ENCODE measurements at regions not wholly inside any gene's neighbourhood (a gene's known extent, or its start where the extent isn't known, plus 50 kb on each side); places are given as distances from the start of the nearest gene placed in this dataset.

GRCh38 chr21:41671212-41671762, 95.6 kb downstream of the RIPK4 start:
- DNase-seq = no peak

GRCh38 chr21:41670056-41670805, 96.6 kb downstream of the RIPK4 start:
- no peak for DNase-seq

- DNase-seq = no peak
Observed at GRCh38 chr21:41669533-41669830, 97.4 kb downstream of the RIPK4 start.

DNA sequence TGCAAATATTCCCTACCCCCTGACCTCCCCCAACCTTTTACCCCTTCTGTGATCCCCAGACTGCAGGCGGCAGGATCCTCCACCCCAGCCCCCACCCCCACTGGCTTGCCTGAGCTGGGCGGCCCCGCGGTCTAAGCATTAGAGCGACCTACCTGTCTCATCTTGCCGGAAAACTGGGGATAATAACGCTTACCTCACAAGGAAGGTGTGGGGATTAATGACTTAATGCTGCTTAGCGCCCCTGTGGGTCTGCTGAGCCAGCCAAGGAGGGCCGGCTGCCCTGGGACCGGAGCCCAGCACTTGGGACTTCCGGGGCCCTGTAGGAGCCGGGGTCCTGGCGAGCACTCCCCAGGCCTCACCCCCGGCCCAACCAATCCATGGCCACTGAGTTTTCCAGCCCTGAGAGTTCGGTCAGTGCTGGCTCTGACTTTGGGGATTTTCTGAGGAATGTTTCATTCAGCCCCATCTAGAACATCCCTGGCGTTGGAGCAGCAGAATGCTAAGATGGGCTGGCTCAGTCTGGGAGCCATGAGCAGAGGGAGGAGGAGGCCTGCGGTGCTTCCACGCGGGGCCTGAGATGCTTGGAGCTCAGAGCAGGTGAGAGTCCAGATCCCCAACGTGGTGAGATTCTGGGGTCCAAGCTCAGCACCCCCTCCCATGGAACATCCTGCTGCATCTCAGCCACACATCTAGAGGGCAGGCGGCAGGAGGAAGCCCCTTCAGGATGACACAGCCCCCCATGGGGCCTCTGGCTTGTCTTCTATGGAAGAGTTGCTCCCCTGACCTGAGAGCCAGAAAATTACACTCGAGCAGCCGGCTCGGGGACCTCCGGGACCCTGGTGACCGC, 97.9 kb downstream of the RIPK4 start:
- no peak for DNase-seq

DNA sequence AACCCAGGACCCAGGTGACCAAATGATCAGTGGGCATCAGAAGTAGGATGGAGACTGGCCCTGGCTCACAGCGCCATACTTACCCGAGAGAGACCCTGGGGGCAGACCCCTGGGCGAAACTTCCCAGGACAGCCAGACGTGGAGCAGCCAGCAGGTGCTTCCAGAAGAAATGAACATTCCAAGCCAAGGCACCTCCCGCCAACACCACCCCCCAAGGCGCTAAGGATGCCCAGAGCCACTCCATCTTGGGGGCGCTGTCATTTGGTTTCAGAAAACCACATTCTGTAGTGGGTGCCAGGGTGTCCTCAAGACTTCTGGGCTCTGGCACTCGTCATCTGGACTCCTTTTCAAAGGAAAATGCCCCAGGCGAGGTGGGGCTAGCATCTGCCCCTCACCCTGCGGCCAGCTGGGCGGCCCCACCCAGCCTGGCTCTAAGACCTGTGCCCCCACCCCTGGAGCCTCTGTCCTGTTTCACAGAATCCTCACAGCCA, 98.8 kb downstream of the RIPK4 start:
- DNase-seq = no peak

DNA sequence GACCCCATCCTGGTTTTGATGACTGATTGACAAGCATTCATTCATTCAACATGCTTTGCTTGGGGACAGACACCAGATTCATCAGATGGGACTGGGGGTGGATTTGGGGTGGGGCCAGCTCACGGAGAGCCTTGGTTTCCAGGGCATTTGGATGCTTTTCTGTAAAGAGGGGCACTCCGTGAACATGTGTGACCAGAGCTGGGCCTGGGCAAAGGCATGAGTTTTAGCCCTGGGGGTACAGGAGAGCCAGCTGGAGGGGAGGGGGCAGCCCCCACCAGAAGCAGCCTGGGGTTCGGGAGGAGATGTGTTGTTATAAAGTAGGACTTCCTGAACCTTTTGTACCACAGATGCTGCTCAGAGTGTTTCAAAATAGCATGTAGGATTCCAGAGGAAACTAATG, 99.7 kb downstream of the RIPK4 start:
- no peak for DNase-seq

DNA sequence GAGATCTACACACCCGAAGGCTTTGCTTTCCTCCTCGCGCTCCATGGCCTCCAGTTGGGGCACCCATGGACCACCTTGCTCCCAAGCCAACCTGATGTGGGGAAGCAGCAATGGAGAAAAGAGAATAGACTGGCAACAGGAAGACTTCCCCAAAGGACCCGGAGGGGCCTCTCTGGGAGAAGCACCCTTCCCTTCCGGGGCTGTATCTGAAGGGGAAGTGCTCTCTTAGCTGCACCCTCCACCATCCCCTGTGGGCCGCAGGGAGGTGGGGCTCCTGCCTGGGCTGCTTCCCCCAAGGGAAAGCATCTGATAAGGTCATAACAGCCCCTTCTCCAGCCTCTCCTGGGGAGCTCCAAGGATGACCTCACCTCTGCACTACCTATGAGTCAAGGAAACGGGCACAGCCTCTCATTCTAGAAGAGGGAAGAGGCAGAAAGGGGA, 100.2 kb downstream of the RIPK4 start:
- no peak for DNase-seq

GRCh38 chr21:41665766-41666595, 100.9 kb downstream of the RIPK4 start:
- no peak for DNase-seq

DNA sequence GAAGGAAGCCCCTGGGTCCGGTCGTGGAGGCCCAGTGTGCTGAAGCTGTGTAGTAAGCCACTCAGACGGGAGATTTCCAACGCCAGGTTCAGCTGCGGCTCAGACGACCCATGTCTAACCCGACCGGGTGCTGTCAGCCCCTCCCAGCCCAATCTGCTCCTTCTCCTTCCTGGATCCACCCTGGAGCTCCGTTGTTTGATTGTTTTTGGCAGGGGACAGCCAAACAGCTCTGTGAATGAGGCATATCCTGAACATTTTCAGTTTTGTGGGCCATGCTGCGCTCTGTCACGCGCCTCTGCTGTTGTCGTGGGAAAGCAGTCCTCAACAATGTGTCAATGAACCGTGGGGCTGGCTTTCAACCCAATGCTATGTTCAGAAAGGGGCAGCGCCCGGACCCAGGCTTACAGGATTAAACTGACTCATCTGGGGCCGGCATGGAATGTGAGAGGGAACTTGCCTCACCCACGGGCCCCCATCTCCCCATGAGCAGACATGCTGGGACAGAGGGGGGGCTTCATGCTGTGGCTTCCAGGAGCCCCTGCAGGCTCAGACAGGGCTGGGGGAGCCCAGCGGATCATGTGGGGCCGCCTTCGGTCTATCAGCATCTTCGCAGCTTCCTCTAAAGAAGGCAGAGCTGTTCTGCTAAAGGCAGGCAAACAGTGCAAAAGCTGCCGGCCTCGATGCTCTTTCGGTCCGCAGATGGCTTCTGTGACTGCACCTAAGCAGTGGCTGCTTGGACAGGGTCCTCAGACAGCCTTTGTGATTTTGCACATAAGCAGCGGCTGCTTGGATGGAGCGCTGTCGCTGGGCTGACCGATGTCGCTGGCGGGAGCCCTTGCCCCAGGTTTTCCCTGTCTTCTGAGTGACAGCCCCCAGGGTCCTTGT, 101.7 kb downstream of the RIPK4 start:
- no peak for DNase-seq

DNA sequence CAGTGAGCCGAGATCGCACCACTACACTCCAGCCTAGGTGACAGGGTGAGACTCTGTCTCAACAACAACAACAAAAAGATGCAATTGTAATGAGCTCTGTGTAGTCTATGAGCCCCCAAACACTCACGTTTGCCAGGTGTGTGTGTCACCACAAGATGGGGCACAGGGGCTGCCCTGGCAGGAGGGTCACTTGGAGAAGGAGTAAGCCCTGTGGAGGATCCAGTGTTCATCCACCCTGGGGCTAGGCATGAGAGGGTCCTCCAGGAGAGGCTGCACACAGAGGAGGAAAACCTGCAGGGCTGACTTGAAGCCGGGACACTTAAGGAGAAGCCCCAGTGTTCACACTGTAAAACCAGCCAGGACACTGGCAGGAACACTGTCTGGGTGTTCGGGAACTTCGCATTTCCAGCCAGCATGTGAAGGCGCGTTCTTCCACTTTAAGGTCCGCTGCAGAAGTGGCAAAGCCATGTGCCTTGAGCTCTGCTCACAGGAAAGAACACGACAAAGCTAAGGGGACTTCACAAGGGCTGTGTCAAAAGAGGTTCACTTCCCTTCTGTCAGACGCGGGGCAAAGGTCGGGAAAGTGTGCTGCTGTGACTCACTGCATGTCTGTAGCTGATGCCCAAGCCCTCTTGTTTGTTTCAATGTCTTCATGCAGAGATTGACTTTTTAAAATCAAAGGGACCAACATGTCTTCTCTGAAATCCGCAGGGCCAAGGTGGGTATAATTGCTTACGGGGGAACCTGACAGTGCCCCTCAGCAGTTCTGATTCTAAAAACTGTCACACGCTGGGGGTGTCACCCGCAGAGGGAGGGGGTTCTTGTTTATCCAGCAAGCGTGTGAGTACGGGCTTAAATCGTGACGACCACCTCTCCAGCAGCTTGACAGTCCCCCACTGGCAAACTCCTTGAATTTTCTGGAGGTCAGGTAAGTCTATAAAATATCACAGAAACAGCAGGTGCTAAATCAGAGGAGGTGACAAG, 102.8 kb downstream of the RIPK4 start:
- DNase-seq = no peak

GRCh38 chr21:41662761-41663160, 104.1 kb downstream of the RIPK4 start:
- no peak for DNase-seq

DNA sequence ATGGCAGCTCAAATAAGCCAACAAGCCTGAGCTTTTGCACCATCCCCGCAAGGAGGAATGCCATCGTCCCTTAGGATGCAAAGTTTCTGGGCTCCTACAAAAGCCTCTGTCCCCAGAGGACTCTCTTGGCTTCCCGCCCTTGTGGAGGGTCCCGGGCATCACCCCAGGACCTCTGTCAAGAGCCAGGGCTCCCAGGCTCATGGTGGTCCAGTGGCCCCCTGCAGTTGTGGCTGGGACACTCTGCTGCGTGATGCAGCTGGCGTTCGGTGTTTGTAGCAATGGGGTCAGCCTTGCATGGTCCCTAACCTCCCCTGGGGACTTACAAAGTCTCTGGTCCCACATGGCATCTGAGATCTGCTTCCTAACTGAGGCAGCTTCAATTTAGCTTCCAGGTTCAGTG, 104.7 kb downstream of the RIPK4 start:
- no peak for DNase-seq

DNA sequence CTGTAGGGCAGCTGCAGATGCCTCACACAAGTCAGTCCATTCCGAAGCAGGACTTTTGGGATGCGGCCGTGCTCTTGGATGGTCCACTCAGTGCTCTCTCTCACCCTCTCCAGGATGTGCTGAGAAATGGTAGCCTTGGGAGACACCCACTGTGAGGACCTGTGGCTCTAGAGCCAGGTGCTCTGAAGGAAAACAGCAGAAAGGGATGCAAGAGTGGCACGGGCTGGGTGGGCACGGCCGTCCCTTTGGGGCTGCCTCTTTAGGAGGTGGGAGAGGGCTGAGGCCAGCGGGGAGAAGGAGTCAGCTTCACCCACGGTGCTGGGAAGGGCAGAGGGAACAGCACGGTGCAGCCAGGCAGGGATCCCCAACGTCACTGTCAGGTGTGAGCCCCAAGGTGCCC, 106.1 kb downstream of the RIPK4 start:
- no peak for DNase-seq

GRCh38 chr21:41659791-41660560, 106.9 kb downstream of the RIPK4 start:
- DNase-seq = no peak

DNA sequence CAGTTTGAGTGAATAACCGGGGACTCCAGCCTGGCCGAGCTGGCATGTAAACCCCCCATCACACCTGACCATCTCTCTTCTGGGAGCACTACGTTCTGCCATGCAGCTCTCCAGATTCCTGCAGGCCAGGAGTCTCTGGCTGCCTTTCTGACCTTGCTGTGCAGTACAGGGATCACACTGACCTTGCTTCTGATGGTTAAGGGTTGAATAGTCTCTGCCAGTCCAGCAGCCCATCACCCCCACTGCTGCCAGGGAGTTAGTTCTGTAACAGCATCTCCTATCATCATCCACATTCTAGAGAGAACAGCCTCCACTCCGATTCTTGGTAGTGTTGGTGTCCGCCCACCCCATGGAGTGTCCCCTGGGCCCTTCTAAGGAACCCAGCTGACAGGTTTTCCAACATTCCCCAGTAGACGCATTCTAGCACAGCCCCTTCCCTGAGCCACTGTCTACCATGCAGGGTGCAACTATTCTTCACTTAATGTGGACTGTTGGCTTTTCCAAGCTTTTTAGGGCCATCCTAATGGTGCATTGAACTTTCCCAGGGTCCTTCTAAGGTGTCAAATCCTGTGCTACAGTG, 109.8 kb downstream of the RIPK4 start:
- DNase-seq = no peak

GRCh38 chr21:41655259-41655658, 111.6 kb downstream of the RIPK4 start:
- no peak for DNase-seq

DNA sequence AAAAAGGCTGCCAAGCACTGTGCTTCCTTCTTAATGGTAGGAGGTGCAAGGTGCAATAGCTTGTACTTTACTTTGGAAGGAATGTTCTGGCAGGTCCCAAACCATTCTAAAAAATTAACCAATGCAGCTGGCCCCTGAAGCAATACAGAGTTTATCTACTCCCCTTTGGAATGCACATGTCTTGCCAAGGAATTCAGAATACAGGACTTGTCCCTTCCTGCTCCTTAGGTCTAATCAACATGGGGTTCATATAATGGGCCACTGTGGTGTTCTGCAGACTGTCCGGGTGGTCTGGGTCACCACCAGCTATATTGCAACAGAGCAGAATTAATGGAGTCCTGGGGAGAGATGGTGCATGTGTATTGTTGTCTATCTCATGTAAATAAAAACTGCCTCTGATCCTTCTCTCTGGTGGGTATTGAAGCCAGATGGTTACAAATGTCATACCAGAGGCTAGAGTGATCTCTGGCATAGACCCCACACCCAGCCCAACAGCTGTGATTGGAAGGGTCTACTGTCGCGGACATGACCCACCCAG, 112.8 kb downstream of the RIPK4 start:
- no peak for DNase-seq

GRCh38 chr21:41653243-41653953, 113.5 kb downstream of the RIPK4 start:
- no peak for DNase-seq

GRCh38 chr21:41651830-41652229, 115.0 kb downstream of the RIPK4 start:
- no peak for DNase-seq
